ENCODE measurements at regions not wholly inside any gene's neighbourhood (a gene's known extent, or its start where the extent isn't known, plus 50 kb on each side); places are given as distances from the start of the nearest gene placed in this dataset.

DNA sequence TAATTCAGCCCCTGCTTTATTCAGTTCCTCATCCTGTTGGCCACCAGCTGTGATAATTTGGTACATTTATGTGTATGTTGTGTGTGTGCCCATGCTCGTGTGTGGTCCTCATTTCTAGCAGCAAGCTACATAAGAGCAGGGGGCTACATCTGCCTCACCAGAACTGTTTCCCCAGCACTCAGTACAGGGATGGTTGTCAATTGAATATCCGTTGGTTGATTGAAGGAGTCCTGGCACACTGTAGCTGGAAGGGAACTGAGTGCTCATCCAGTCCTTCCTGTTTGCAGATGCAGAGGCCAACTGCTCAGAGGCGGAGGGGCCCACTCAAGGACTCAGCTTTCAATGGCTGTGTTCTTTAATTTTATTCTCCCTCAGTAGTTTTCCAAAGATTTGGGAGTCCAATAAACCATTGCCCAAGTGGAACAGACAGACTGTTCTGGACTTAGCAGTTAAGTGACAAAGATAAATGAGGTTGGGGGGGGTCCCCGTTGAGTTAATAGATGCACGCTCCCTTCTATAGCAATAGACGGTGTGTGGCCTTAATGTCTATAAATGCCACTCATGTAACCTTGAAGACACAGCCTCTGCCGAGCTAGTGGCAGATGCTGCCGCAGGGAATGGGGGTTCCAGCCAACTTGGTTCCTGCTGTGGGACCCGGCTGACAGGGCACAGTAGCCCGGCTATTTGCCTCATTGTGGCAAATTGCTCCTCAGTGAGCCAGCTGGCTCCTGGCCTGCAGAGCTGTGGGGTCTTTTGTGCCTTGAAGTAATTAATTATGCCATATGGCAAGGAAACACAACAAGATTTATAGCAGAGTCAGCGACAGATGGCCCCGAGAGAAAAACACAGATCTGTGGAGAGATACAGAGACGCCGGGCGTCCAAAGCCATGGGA lies 71.4 kb upstream of the GRK3 start:
- Histone ChIP-seq H3K23ac (ENCODE audit: low read depth, low read length, poor library complexity) (no peak overlapping the region), H3K14ac (ENCODE audit: low read length) (no peak overlapping the region), H3K4me3 (ENCODE audit: low read length in 2 of 2) (peak overlapping the region in 1 of 2 donors; percentile 15), H3K36me3 (replicated peaks in 1 of 2; ENCODE audit: control insufficient read depth in 2 of 2, insufficient read depth in 2 of 2, low read length in 2 of 2) (peaks cover 9 to 29% of the 10 kb centered on the region in 2 donors), H3K4ac (ENCODE audit: low read length) (no peak overlapping the region), H4K8ac (ENCODE audit: low read depth, low read length) (no peak overlapping the region), H3K18ac (ENCODE audit: low read length) (no peak overlapping the region), H2BK12ac (ENCODE audit: low read length) (no peak overlapping the region), H2BK120ac (ENCODE audit: low read depth, low read length) (no peak overlapping the region), H3K4me1 (ENCODE audit: control insufficient read depth in 2 of 2, insufficient read depth in 1 of 2, low read depth in 1 of 2, low read length in 2 of 2) (peaks cover 0 to 2% of the 10 kb centered on the region in 2 donors), H2BK15ac (ENCODE audit: low read length) (no peak overlapping the region), H3K4me2 (ENCODE audit: insufficient read depth, low read length, poor library complexity, severe bottlenecking) (no peak overlapping the region), H2AK5ac (ENCODE audit: low read depth, low read length) (no peak overlapping the region), H4K91ac (ENCODE audit: low read depth, low read length, poor library complexity) (no peak overlapping the region), H2BK5ac (ENCODE audit: low read length) (no peak overlapping the region), H3K27ac (replicated peaks; ENCODE audit: low read length) (no peak overlapping the region), H3K9me3 (replicated peaks in 1 of 2; ENCODE audit: control insufficient read depth in 2 of 2, insufficient read depth in 1 of 2, low read depth in 1 of 2, low read length in 2 of 2) (peaks cover 4 to 6% of the 10 kb centered on the region in 2 donors), H2AFZ (ENCODE audit: low read length) (no peak overlapping the region), H3K79me1 (ENCODE audit: low read depth, low read length) (no peaks in the 10 kb centered on the region), H3K9ac (ENCODE audit: low read depth, low read length, poor library complexity) (no peak overlapping the region), H3K27me3 (ENCODE audit: control insufficient read depth in 3 of 3, insufficient read depth in 3 of 3, low read depth in 1 of 3, low read length in 3 of 3) (no peaks in the 10 kb centered on the region)
- WGBS, 2 donors (ENCODE audit: extremely low coverage in 2 of 2, insufficient read length in 2 of 2, insufficient replicate concordance in 1 of 2) = no CpG with 5 or more reads among the region's 15 CpGs
- DNase-seq (ENCODE audit: low spot score) = no peak

DNA sequence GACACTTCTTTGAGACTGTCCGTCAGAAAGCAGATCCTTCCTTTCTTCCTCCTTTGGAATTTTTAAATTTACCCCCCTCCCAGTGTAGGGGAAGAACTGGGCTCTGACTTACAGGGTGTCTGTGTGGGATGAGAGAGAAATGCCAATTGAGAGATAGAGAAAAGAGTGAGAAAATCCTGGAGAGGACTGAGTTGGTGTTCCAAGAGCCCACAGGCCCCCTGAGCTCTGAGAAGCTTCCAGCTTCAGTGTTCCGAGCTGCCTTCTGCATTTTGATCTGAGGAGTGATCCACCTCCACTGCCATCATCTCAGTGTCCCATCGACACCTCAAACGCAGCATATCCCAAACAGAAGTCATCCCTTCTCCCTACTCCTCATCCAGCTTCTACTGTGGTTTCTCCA lies 70.7 kb upstream of the GRK3 start:
- H4K8ac ChIP-seq (ENCODE audit: low read depth, low read length) = no peak overlapping the region
- no peak overlapping the region for H3K4me3 ChIP-seq (ENCODE audit: low read length in 2 of 2)
- no peak overlapping the region for H3K9ac ChIP-seq (ENCODE audit: low read depth, low read length, poor library complexity)
- no peak overlapping the region for H2BK5ac ChIP-seq (ENCODE audit: low read length)
- H3K27me3 ChIP-seq (ENCODE audit: control insufficient read depth in 3 of 3, insufficient read depth in 3 of 3, low read depth in 1 of 3, low read length in 3 of 3) = no peaks in the 10 kb centered on the region
- no peak overlapping the region for H2BK12ac ChIP-seq (ENCODE audit: low read length)
- no peak overlapping the region for H3K4ac ChIP-seq (ENCODE audit: low read length)
- H2AK5ac ChIP-seq (ENCODE audit: low read depth, low read length) = no peak overlapping the region
- H2BK120ac ChIP-seq (ENCODE audit: low read depth, low read length) = no peak overlapping the region
- H2AFZ ChIP-seq (ENCODE audit: low read length) = no peak overlapping the region
- DNase-seq (ENCODE audit: low spot score) = no peak
- H3K27ac ChIP-seq (replicated peaks; ENCODE audit: low read length) = no peak overlapping the region
- H3K79me1 ChIP-seq (ENCODE audit: low read depth, low read length) = no peaks in the 10 kb centered on the region
- no peak overlapping the region for H3K14ac ChIP-seq (ENCODE audit: low read length)
- H4K91ac ChIP-seq (ENCODE audit: low read depth, low read length, poor library complexity) = no peak overlapping the region
- H3K4me1 ChIP-seq (ENCODE audit: control insufficient read depth in 2 of 2, insufficient read depth in 1 of 2, low read depth in 1 of 2, low read length in 2 of 2) = peaks cover 0 to 2% of the 10 kb centered on the region in 2 donors
- peaks cover 4 to 6% of the 10 kb centered on the region in 2 donors for H3K9me3 ChIP-seq (replicated peaks in 1 of 2; ENCODE audit: control insufficient read depth in 2 of 2, insufficient read depth in 1 of 2, low read depth in 1 of 2, low read length in 2 of 2)
- H3K23ac ChIP-seq (ENCODE audit: low read depth, low read length, poor library complexity) = no peak overlapping the region
- H3K4me2 ChIP-seq (ENCODE audit: insufficient read depth, low read length, poor library complexity, severe bottlenecking) = no peak overlapping the region
- no peak overlapping the region for H2BK15ac ChIP-seq (ENCODE audit: low read length)
- WGBS, 2 donors (ENCODE audit: extremely low coverage in 2 of 2, insufficient read length in 2 of 2, insufficient replicate concordance in 1 of 2) = no CpG with 5 or more reads among the region's 4 CpGs
- H3K18ac ChIP-seq (ENCODE audit: low read length) = no peak overlapping the region
- peaks cover 9 to 28% of the 10 kb centered on the region in 2 donors for H3K36me3 ChIP-seq (replicated peaks in 1 of 2; ENCODE audit: control insufficient read depth in 2 of 2, insufficient read depth in 2 of 2, low read length in 2 of 2)

DNA sequence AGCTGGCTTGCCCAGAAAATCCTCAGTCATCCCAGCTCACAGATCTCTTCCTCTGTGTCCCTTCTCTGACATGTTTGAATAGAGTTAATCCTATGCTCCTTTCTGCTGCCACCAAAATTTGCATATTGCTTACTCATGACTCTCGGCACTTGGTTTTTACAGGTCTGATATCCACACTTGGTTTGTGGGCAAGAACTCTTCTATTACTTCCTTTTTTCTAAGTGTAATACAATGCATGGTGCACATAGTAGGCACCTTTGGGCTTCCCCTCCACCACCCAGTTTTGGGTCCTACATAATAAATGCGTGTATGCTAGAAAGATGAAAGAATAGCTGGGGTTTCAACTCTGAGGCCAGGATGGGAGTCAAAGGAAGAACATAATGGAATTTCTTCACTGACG lies 69.7 kb upstream of the GRK3 start:
- H3K27ac ChIP-seq (replicated peaks; ENCODE audit: low read length) = no peak overlapping the region
- WGBS, 2 donors (ENCODE audit: extremely low coverage in 2 of 2, insufficient read length in 2 of 2, insufficient replicate concordance in 1 of 2) = no CpG with 5 or more reads among the region's 3 CpGs
- no peak overlapping the region for H3K18ac ChIP-seq (ENCODE audit: low read length)
- H3K4me1 ChIP-seq (ENCODE audit: control insufficient read depth in 2 of 2, insufficient read depth in 1 of 2, low read depth in 1 of 2, low read length in 2 of 2) = peaks cover 0 to 2% of the 10 kb centered on the region in 2 donors
- H2BK5ac ChIP-seq (ENCODE audit: low read length) = no peak overlapping the region
- H2BK12ac ChIP-seq (ENCODE audit: low read length) = no peak overlapping the region
- H2BK15ac ChIP-seq (ENCODE audit: low read length) = no peak overlapping the region
- no peak overlapping the region for H2BK120ac ChIP-seq (ENCODE audit: low read depth, low read length)
- H3K79me1 ChIP-seq (ENCODE audit: low read depth, low read length) = no peaks in the 10 kb centered on the region
- H3K23ac ChIP-seq (ENCODE audit: low read depth, low read length, poor library complexity) = no peak overlapping the region
- no peak overlapping the region for H3K4me3 ChIP-seq (ENCODE audit: low read length in 2 of 2)
- no peak overlapping the region for H2AFZ ChIP-seq (ENCODE audit: low read length)
- H3K4ac ChIP-seq (ENCODE audit: low read length) = no peak overlapping the region
- no peak for DNase-seq (ENCODE audit: low spot score)
- H2AK5ac ChIP-seq (ENCODE audit: low read depth, low read length) = no peak overlapping the region
- H3K27me3 ChIP-seq (ENCODE audit: control insufficient read depth in 3 of 3, insufficient read depth in 3 of 3, low read depth in 1 of 3, low read length in 3 of 3) = no peaks in the 10 kb centered on the region
- no peak overlapping the region for H3K4me2 ChIP-seq (ENCODE audit: insufficient read depth, low read length, poor library complexity, severe bottlenecking)
- peaks cover 8 to 18% of the 10 kb centered on the region in 2 donors for H3K36me3 ChIP-seq (replicated peaks in 1 of 2; ENCODE audit: control insufficient read depth in 2 of 2, insufficient read depth in 2 of 2, low read length in 2 of 2)
- H4K91ac ChIP-seq (ENCODE audit: low read depth, low read length, poor library complexity) = no peak overlapping the region
- H4K8ac ChIP-seq (ENCODE audit: low read depth, low read length) = no peak overlapping the region
- no peak overlapping the region for H3K9ac ChIP-seq (ENCODE audit: low read depth, low read length, poor library complexity)
- no peak overlapping the region for H3K14ac ChIP-seq (ENCODE audit: low read length)
- peaks cover 4 to 5% of the 10 kb centered on the region in 2 donors for H3K9me3 ChIP-seq (replicated peaks in 1 of 2; ENCODE audit: control insufficient read depth in 2 of 2, insufficient read depth in 1 of 2, low read depth in 1 of 2, low read length in 2 of 2)

DNA sequence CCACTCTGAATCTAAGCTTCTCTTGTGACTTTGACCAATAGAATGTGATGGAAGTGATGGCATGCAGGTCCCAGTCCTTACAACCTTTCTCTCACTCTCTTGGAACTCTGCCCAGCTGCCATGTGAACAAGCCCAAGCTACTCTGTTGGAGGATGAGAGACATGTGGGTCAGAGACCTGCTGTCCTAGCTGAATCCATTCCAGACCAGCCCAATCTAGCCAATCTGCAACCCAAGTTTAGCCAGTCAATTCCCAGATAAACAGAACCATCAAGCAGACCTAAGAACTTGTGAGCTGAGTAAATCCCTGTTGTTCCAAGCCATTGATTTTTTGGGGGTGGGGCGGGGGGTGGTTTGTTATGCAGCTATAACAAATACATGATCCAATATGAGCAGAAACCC lies 69.2 kb upstream of the GRK3 start:
- no peak overlapping the region for H3K4me2 ChIP-seq (ENCODE audit: insufficient read depth, low read length, poor library complexity, severe bottlenecking)
- no peak overlapping the region for H4K91ac ChIP-seq (ENCODE audit: low read depth, low read length, poor library complexity)
- no peak overlapping the region for H3K4me3 ChIP-seq (ENCODE audit: low read length in 2 of 2)
- peaks cover 8 to 14% of the 10 kb centered on the region in 2 donors for H3K36me3 ChIP-seq (replicated peaks in 1 of 2; ENCODE audit: control insufficient read depth in 2 of 2, insufficient read depth in 2 of 2, low read length in 2 of 2)
- H2BK5ac ChIP-seq (ENCODE audit: low read length) = no peak overlapping the region
- no peak overlapping the region for H2AFZ ChIP-seq (ENCODE audit: low read length)
- H3K18ac ChIP-seq (ENCODE audit: low read length) = no peak overlapping the region
- H3K79me1 ChIP-seq (ENCODE audit: low read depth, low read length) = no peaks in the 10 kb centered on the region
- H3K4me1 ChIP-seq (ENCODE audit: control insufficient read depth in 2 of 2, insufficient read depth in 1 of 2, low read depth in 1 of 2, low read length in 2 of 2) = peaks cover 0 to 2% of the 10 kb centered on the region in 2 donors
- no peak overlapping the region for H2BK15ac ChIP-seq (ENCODE audit: low read length)
- H4K8ac ChIP-seq (ENCODE audit: low read depth, low read length) = no peak overlapping the region
- H3K23ac ChIP-seq (ENCODE audit: low read depth, low read length, poor library complexity) = no peak overlapping the region
- no peak overlapping the region for H3K27ac ChIP-seq (replicated peaks; ENCODE audit: low read length)
- peak overlapping the region; percentile 32 for H3K14ac ChIP-seq (ENCODE audit: low read length)
- no peak overlapping the region for H2BK120ac ChIP-seq (ENCODE audit: low read depth, low read length)
- H3K27me3 ChIP-seq (ENCODE audit: control insufficient read depth in 3 of 3, insufficient read depth in 3 of 3, low read depth in 1 of 3, low read length in 3 of 3) = no peaks in the 10 kb centered on the region
- H2BK12ac ChIP-seq (ENCODE audit: low read length) = no peak overlapping the region
- H3K9me3 ChIP-seq (replicated peaks in 1 of 2; ENCODE audit: control insufficient read depth in 2 of 2, insufficient read depth in 1 of 2, low read depth in 1 of 2, low read length in 2 of 2) = peaks cover 0 to 4% of the 10 kb centered on the region in 2 donors
- H2AK5ac ChIP-seq (ENCODE audit: low read depth, low read length) = no peak overlapping the region
- no peak overlapping the region for H3K4ac ChIP-seq (ENCODE audit: low read length)
- H3K9ac ChIP-seq (ENCODE audit: low read depth, low read length, poor library complexity) = no peak overlapping the region
- WGBS, 2 donors (ENCODE audit: extremely low coverage in 2 of 2, insufficient read length in 2 of 2, insufficient replicate concordance in 1 of 2) = no CpG with 5 or more reads among the region's 1 CpG
- no peak for DNase-seq (ENCODE audit: low spot score)

Measured in neuronal stem cell (in vitro differentiated cells).